C4-2B (cell line): ENCODE measurements at regions not wholly inside any gene's neighbourhood (a gene's known extent, or its start where the extent isn't known, plus 50 kb on each side); places are given as distances from the start of the nearest gene placed in this dataset.

Source experiments
- CTCF ChIP-seq: fragments of 450-650 bp; conservative IDR thresholded peaks from 2 replicates; pipeline ENCODE4 v1.5.1; 2017; ENCODE audit warnings: mild to moderate bottlenecking
- ZFX ChIP-seq: fragments of 450-650 bp; IDR thresholded peaks from 2 replicates; pipeline ENCODE4 v1.6.1; 2017

- TF ChIP-seq CTCF (no peak), ZFX (no peak)
Observed at GRCh38 chr12:17302001-17302400, 696.0 kb upstream of the LMO3 start.
